SK-N-SH (cell line): ENCODE measurements at regions not wholly inside any gene's neighbourhood (a gene's known extent, or its start where the extent isn't known, plus 50 kb on each side); places are given as distances from the start of the nearest gene placed in this dataset.

Experiments
- CTCF ChIA-PET: fragments of 300-600, 350-600 bp; formaldehyde crosslinking; extraction: SDS; loops from one replicate; lab custom pipeline; 2021; lab: Yijun Ruan, JAX
- POLR2A ChIA-PET: fragments of 350-600 bp; sonication (Branson Sonifier 250); formaldehyde crosslinking; extraction: SDS; loops from one replicate; lab custom pipeline; 2020; ENCODE audit warnings: antibody characterized with exemption, inconsistent platforms; lab: Yijun Ruan, JAX
- DNase-seq: peaks from one replicate; pipeline ENCODE4 v3.0.0; 2012
- H2AFZ ChIP-seq: fragments of 200-600 bp; sonication (generic); 2 replicates; pipeline ENCODE4 v1.8.1; 2016; ENCODE audit warnings: antibody characterized with exemption, mild to moderate bottlenecking, low read depth
- H3F3A ChIP-seq: fragments of 200-600 bp; sonication (generic); replicated peaks from 2 replicates; pipeline ENCODE3; 2016; ENCODE audit warnings: antibody characterized with exemption, mild to moderate bottlenecking; ENCODE audit not compliant: insufficient read depth
- H3K27ac ChIP-seq, 2 experiments: fragments of 200-500 bp in 1 of 2; fragments of 200-600 bp in 1 of 2; sonication (Bioruptor generic) in 1 of 2; sonication (generic), shearing (Covaris generic) in 1 of 2; 2 replicates each; pipeline versions ENCODE4 v1.5.1 to v1.6.1; 2014 to 2016; ENCODE audit warnings: low read depth in 2 of 2, inconsistent platforms in 1 of 2, low read length in 1 of 2, mild to moderate bottlenecking in 1 of 2, mixed read lengths in 1 of 2
- H3K27me3 ChIP-seq: fragments of 200-600 bp; sonication (generic), shearing (Covaris generic); 2 replicates; pipeline ENCODE4 v1.6.1; 2016; ENCODE audit warnings: mixed run types; ENCODE audit not compliant: insufficient read depth
- H3K36me3 ChIP-seq, 2 experiments: fragments of 200-500 bp in 1 of 2; fragments of 200-600 bp in 1 of 2; sonication (Bioruptor generic) in 1 of 2; sonication (generic) in 1 of 2; replicated peaks in 1 of 2; 2 replicates each; pipeline versions ENCODE3 to v1.5.1; 2014 to 2016; ENCODE audit warnings: low read length in 1 of 2, mild to moderate bottlenecking in 1 of 2; ENCODE audit not compliant: insufficient read depth in 2 of 2, control insufficient read depth in 1 of 2
- H3K4me1 ChIP-seq, 2 experiments: fragments of 200-500 bp in 1 of 2; fragments of 200-600 bp in 1 of 2; sonication (Bioruptor generic) in 1 of 2; sonication (generic), shearing (Covaris generic) in 1 of 2; 2 replicates each; pipeline versions ENCODE4 v1.5.1 to v1.6.1; 2014 to 2016; ENCODE audit warnings: low read depth in 1 of 2, low read length in 1 of 2, mixed run types in 1 of 2; ENCODE audit not compliant: insufficient read depth in 2 of 2, control insufficient read depth in 1 of 2
- H3K4me2 ChIP-seq: fragments of 200-600 bp; sonication (generic), shearing (Covaris generic); 2 replicates; pipeline ENCODE4 v1.6.1; 2017; ENCODE audit warnings: mixed run types
- H3K4me3 ChIP-seq, 2 experiments: fragments of 200-500 bp in 1 of 2; fragments of 200-600 bp in 1 of 2; sonication (Bioruptor generic) in 1 of 2; sonication (generic), shearing (Covaris generic) in 1 of 2; 2 replicates each; pipeline versions ENCODE4 v1.5.1 to v1.8.1; 2014 to 2016; ENCODE audit warnings: low read depth in 2 of 2, inconsistent platforms in 1 of 2, low read length in 1 of 2, mild to moderate bottlenecking in 1 of 2, mixed read lengths in 1 of 2, moderate library complexity in 1 of 2
- H3K79me2 ChIP-seq: fragments of 200-600 bp; sonication (generic); 2 replicates; pipeline ENCODE4 v1.8.1; 2017; ENCODE audit warnings: mild to moderate bottlenecking; ENCODE audit not compliant: insufficient read depth
- H3K9ac ChIP-seq: fragments of 200-600 bp; sonication (generic); 2 replicates; pipeline ENCODE4 v1.6.1; 2017; ENCODE audit warnings: mixed run types
- H3K9me2 ChIP-seq: fragments of 200-600 bp; sonication (generic); 2 replicates; pipeline ENCODE4 v1.6.1; 2017; ENCODE audit warnings: mixed run types
- H3K9me3 ChIP-seq: fragments of 200-600 bp; sonication (generic); 2 replicates; pipeline ENCODE4 v1.6.1; 2017; ENCODE audit warnings: mixed run types, mild to moderate bottlenecking, moderate library complexity
- H4K20me1 ChIP-seq: fragments of 200-600 bp; sonication (generic); 2 replicates; pipeline ENCODE4 v1.6.1; 2017; ENCODE audit warnings: mild to moderate bottlenecking, mixed run types; ENCODE audit not compliant: insufficient read depth
- EP300 ChIP-seq, 2 experiments: IDR thresholded peaks; 2 replicates each; pipeline versions ENCODE4 v1.4.0 to v1.6.1; 2012; ENCODE audit warnings: borderline replicate concordance in 1 of 2, low read depth in 1 of 2, low read length in 1 of 2
- FOSL2 ChIP-seq: IDR thresholded peaks from 2 replicates; pipeline ENCODE4 v1.4.0; 2012; ENCODE audit warnings: low read depth, mild to moderate bottlenecking, moderate library complexity, borderline replicate concordance
- FOXJ3 ChIP-seq: sonication (generic); formaldehyde crosslinking; IDR thresholded peaks from 2 replicates; pipeline ENCODE4 v1.5.1; 2020; ENCODE audit warnings: mild to moderate bottlenecking, missing genetic modification reagents
- FOXM1 ChIP-seq: IDR thresholded peaks from 2 replicates; pipeline ENCODE4 v1.4.0; 2012; ENCODE audit warnings: low read depth, mild to moderate bottlenecking
- GABPA ChIP-seq: IDR thresholded peaks from 2 replicates; pipeline ENCODE4 v1.4.0; 2012; ENCODE audit warnings: low read depth, mild to moderate bottlenecking
- GATA2 ChIP-seq: sonication (generic); formaldehyde crosslinking; IDR thresholded peaks from 2 replicates; pipeline ENCODE4 v1.5.0; 2020; ENCODE audit warnings: mild to moderate bottlenecking, missing genetic modification reagents
- MXI1 ChIP-seq: IDR thresholded peaks from 2 replicates; pipeline ENCODE4 v1.6.1; 2012; ENCODE audit warnings: mild to moderate bottlenecking, low read depth, low read length, improper control_type of control experiment
- POLR2AphosphoS5 ChIP-seq: IDR thresholded peaks from 2 replicates; pipeline ENCODE4 v1.6.1; 2012; ENCODE audit warnings: low read depth, low read length
- RAD21 ChIP-seq: IDR thresholded peaks from 2 replicates; pipeline ENCODE4 v1.6.1; 2012; ENCODE audit warnings: mild to moderate bottlenecking, low read length
- RXRA ChIP-seq: IDR thresholded peaks from 2 replicates; pipeline ENCODE4 v1.4.0; 2012; ENCODE audit warnings: low read depth, mild to moderate bottlenecking, borderline replicate concordance
- SIN3A ChIP-seq: IDR thresholded peaks from 2 replicates; pipeline ENCODE4 v1.6.1; 2012; ENCODE audit warnings: low read depth, mild to moderate bottlenecking, low read length, moderate library complexity, borderline replicate concordance
- SMC3 ChIP-seq: IDR thresholded peaks from 2 replicates; pipeline ENCODE4 v1.6.1; 2012; ENCODE audit warnings: low read depth, low read length, improper control_type of control experiment
- TAF1 ChIP-seq: IDR thresholded peaks from 2 replicates; pipeline ENCODE4 v1.6.1; 2012; ENCODE audit warnings: low read depth, mild to moderate bottlenecking, low read length, moderate library complexity, borderline replicate concordance
- WGBS: methylation state at CpG from one replicate; pipeline ENCODE4 v1.1.6; 2017; ENCODE audit warnings: low lambda C conversion rate; 5-methylcytosine and 5-hydroxymethylcytosine counted together
- TF ChIP-seq, protein P1 (sequence below): fragments of 150-350 bp; IDR thresholded peaks from 2 replicates; pipeline ENCODE4 v1.6.1; 2017; ENCODE audit warnings: antibody characterized with exemption, low read length, low read depth, borderline replicate concordance
- TF ChIP-seq, protein P2 (sequence below): fragments of 150-350 bp; IDR thresholded peaks from 2 replicates; pipeline ENCODE4 v1.6.1; 2016; ENCODE audit warnings: mild to moderate bottlenecking, low read depth, low read length
- TF ChIP-seq, protein P3 (sequence below): IDR thresholded peaks from 2 replicates; pipeline ENCODE4 v1.6.1; 2012; ENCODE audit warnings: mild to moderate bottlenecking, low read depth, low read length, moderate library complexity
- TF ChIP-seq, protein P4 (sequence below): IDR thresholded peaks from 2 replicates; pipeline ENCODE4 v1.4.0; 2012; ENCODE audit warnings: low read depth, borderline replicate concordance

DNA sequence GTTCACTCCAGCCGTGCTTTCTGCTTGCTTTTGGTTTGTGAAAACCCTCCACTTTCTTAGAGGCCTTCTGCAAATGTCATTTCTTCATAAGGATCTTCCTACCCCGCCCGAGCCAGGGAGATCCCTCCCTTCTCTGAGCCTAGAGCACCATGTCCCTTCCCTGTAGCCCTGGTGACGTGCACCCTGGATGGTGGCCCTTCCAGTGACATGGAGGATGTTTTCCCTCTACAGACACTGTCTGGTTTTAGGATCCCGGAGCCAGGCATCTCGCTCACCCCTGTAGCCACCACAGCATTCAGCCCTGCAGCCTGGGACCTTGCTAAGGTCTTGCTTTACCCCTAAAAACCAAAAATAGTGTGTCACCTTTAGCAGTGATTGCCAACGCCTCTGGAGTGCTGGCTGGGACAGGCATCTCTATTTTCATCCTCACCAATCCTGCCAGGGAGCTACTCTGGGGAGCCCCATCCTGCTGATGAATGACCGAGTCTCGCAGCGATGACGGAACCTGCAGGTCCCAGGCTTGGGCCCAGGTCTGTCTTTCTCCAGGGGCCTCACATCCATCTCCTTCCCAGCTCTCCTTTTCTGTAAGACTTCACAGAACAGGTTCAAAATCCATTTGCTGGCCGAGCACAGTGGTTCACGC is 394.1 kb upstream of the TNRC6C start:
- DNase-seq = no peak
- H3K4me2 ChIP-seq = no peak overlapping the region
- no peaks in the 10 kb centered on the region for H3K4me1 ChIP-seq
- POLR2A ChIA-PET = interaction anchor here (2.0 kb wide), 1 partner anchor 8 kb away, joined by 6 read pairs; no protein-coding TSS in a partner anchor
- no peaks in the 10 kb centered on the region for H3K36me3 ChIP-seq
- no peak overlapping the region for H3K9ac ChIP-seq
- no peaks in the 10 kb centered on the region for H3K9me3 ChIP-seq
- H3K27ac ChIP-seq = no peak overlapping the region
- no peak overlapping the region for H2AFZ ChIP-seq
- H3F3A ChIP-seq = no peaks in the 10 kb centered on the region
- no peaks in the 10 kb centered on the region for H4K20me1 ChIP-seq
- WGBS = 57% methylated on average over 13 of the region's 13 CpGs
- no peaks in the 10 kb centered on the region for H3K79me2 ChIP-seq
- CTCF ChIA-PET = interaction anchor here (3.1 kb wide), 1 partner anchor 22 kb away, joined by 11 read pairs; no protein-coding TSS in a partner anchor
- no peaks in the 10 kb centered on the region for H3K9me2 ChIP-seq
- TF ChIP-seq FOXJ3 (no peak), POLR2AphosphoS5 (no peak), SIN3A (no peak), FOXM1 (no peak), RXRA (no peak), SMC3 (no peak), RAD21 (no peak)
- TF ChIP-seq, protein P1, sequence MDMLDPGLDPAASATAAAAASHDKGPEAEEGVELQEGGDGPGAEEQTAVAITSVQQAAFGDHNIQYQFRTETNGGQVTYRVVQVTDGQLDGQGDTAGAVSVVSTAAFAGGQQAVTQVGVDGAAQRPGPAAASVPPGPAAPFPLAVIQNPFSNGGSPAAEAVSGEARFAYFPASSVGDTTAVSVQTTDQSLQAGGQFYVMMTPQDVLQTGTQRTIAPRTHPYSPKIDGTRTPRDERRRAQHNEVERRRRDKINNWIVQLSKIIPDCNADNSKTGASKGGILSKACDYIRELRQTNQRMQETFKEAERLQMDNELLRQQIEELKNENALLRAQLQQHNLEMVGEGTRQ = no peak
- TF ChIP-seq, protein P2, sequence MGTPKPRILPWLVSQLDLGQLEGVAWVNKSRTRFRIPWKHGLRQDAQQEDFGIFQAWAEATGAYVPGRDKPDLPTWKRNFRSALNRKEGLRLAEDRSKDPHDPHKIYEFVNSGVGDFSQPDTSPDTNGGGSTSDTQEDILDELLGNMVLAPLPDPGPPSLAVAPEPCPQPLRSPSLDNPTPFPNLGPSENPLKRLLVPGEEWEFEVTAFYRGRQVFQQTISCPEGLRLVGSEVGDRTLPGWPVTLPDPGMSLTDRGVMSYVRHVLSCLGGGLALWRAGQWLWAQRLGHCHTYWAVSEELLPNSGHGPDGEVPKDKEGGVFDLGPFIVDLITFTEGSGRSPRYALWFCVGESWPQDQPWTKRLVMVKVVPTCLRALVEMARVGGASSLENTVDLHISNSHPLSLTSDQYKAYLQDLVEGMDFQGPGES = no peak
- TF ChIP-seq, all 33 proteins: peak for 0
- Histone ChIP-seq H3K27me3 (peaks cover 49% of the 10 kb centered on the region), H3K4me3 (no peak overlapping the region)

DNA sequence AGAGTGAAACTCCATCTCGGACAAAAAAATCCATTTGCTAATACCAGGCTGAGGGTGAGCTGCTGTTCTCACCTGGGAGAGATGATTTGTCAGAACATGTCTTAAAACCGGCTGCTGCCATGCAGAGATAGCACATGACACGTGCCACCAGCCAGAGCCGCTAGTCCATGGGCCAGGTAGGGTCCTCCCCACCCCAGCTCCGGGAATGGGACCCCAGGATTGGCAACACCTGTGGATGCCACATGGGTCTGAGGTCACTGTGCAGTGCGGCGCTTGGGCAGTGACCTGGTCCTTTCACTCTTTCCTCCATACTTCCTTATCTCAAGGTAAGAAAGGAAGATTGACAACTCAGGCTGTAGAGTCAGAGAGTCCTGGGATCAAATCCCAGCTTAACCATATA is 393.3 kb upstream of the TNRC6C start:
- Histone ChIP-seq H3K9me3 (no peaks in the 10 kb centered on the region), H3K27me3 (peaks cover 42% of the 10 kb centered on the region), H2AFZ (no peak overlapping the region), H3K9me2 (no peaks in the 10 kb centered on the region), H4K20me1 (no peaks in the 10 kb centered on the region), H3K4me3 (no peak overlapping the region), H3K4me2 (no peak overlapping the region), H3K79me2 (no peaks in the 10 kb centered on the region), H3K36me3 (no peaks in the 10 kb centered on the region), H3K9ac (no peak overlapping the region), H3F3A (no peaks in the 10 kb centered on the region), H3K27ac (no peak overlapping the region), H3K4me1 (no peaks in the 10 kb centered on the region; a peak in 1 of 4 replicates)
- ChIA-PET CTCF (interaction anchor here (3.1 kb wide), 1 partner anchor 22 kb away, joined by 11 read pairs; no protein-coding TSS in a partner anchor), POLR2A (interaction anchor here (2.0 kb wide), 1 partner anchor 9 kb away, joined by 6 read pairs; no protein-coding TSS in a partner anchor)
- WGBS = 63% methylated on average over 6 of the region's 7 CpGs
- DNase-seq = no peak
- TF ChIP-seq, protein P3, sequence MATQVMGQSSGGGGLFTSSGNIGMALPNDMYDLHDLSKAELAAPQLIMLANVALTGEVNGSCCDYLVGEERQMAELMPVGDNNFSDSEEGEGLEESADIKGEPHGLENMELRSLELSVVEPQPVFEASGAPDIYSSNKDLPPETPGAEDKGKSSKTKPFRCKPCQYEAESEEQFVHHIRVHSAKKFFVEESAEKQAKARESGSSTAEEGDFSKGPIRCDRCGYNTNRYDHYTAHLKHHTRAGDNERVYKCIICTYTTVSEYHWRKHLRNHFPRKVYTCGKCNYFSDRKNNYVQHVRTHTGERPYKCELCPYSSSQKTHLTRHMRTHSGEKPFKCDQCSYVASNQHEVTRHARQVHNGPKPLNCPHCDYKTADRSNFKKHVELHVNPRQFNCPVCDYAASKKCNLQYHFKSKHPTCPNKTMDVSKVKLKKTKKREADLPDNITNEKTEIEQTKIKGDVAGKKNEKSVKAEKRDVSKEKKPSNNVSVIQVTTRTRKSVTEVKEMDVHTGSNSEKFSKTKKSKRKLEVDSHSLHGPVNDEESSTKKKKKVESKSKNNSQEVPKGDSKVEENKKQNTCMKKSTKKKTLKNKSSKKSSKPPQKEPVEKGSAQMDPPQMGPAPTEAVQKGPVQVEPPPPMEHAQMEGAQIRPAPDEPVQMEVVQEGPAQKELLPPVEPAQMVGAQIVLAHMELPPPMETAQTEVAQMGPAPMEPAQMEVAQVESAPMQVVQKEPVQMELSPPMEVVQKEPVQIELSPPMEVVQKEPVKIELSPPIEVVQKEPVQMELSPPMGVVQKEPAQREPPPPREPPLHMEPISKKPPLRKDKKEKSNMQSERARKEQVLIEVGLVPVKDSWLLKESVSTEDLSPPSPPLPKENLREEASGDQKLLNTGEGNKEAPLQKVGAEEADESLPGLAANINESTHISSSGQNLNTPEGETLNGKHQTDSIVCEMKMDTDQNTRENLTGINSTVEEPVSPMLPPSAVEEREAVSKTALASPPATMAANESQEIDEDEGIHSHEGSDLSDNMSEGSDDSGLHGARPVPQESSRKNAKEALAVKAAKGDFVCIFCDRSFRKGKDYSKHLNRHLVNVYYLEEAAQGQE = no peak
- TF ChIP-seq GABPA (no peak), MXI1 (no peak), RXRA (no peak), RAD21 (no peak), EP300 (IDR thresholded peaks at IDR 0.05; ENCODE audit: borderline replicate concordance in 1 of 2, low read depth in 1 of 2, low read length in 1 of 2) (no peak), FOSL2 (no peak), FOXJ3 (no peak), GATA2 (CRISPR knock-in tag) (no peak), TAF1 (no peak)
- TF ChIP-seq, protein P2 = no peak
- TF ChIP-seq, protein P4, sequence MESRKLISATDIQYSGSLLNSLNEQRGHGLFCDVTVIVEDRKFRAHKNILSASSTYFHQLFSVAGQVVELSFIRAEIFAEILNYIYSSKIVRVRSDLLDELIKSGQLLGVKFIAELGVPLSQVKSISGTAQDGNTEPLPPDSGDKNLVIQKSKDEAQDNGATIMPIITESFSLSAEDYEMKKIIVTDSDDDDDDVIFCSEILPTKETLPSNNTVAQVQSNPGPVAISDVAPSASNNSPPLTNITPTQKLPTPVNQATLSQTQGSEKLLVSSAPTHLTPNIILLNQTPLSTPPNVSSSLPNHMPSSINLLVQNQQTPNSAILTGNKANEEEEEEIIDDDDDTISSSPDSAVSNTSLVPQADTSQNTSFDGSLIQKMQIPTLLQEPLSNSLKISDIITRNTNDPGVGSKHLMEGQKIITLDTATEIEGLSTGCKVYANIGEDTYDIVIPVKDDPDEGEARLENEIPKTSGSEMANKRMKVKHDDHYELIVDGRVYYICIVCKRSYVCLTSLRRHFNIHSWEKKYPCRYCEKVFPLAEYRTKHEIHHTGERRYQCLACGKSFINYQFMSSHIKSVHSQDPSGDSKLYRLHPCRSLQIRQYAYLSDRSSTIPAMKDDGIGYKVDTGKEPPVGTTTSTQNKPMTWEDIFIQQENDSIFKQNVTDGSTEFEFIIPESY = no peak
